HFFc6 (cell line): ENCODE measurements at regions not wholly inside any gene's neighbourhood (a gene's known extent, or its start where the extent isn't known, plus 50 kb on each side); places are given as distances from the start of the nearest gene placed in this dataset.

Experiments
- DNase-seq: peaks from one replicate; pipeline ENCODE4 v3.0.0-alpha.2; 2018
- H3K27ac Mint-ChIP-seq: 2 replicates; pipeline ENCODE4 v1.8.0; 2020; ENCODE audit warnings: mild to moderate bottlenecking, mixed read lengths
- H3K27me3 Mint-ChIP-seq: 2 replicates; pipeline ENCODE4 v1.8.0; 2021; ENCODE audit warnings: mild to moderate bottlenecking, moderate library complexity, mixed read lengths; ENCODE audit not compliant: insufficient read depth
- H3K36me3 Mint-ChIP-seq: 2 replicates; pipeline ENCODE4 v1.8.0; 2021; ENCODE audit warnings: low read depth, mixed read lengths
- H3K4me1 Mint-ChIP-seq: 2 replicates; pipeline ENCODE4 v1.8.0; 2020; ENCODE audit warnings: low read depth, mixed read lengths
- H3K4me3 Mint-ChIP-seq: 2 replicates; pipeline ENCODE4 v1.8.0; 2020; ENCODE audit warnings: mild to moderate bottlenecking, moderate library complexity, mixed read lengths
- H3K9me3 Mint-ChIP-seq: 2 replicates; pipeline ENCODE4 v1.8.0; 2020; ENCODE audit warnings: mild to moderate bottlenecking, mixed read lengths
- CTCF ChIP-seq: fragments of 200-600 bp; sonication (generic); IDR thresholded peaks from 2 replicates; pipeline ENCODE4 v1.5.0; 2021; ENCODE audit warnings: antibody characterized with exemption, mild to moderate bottlenecking

- DNase-seq, result peak; percentile 57
- Mint-ChIP-seq H3K27me3 (no peaks in the 10 kb centered on the region), H3K27ac (peak overlapping the region; percentile 56), H3K9me3 (0 out of 2 replicates have a peak, but pooled peaks cover 7% of the 10 kb centered on the region), H3K4me1 (peaks cover 56% of the 10 kb centered on the region), H3K36me3 (peaks cover 6% of the 10 kb centered on the region; the same call in 1 of the 2 replicates), H3K4me3 (no peak overlapping the region)
- no peak for TF ChIP-seq CTCF
Measured at GRCh38 chr2:150127995-150128394, 359.5 kb downstream of the RND3 start.

DNA sequence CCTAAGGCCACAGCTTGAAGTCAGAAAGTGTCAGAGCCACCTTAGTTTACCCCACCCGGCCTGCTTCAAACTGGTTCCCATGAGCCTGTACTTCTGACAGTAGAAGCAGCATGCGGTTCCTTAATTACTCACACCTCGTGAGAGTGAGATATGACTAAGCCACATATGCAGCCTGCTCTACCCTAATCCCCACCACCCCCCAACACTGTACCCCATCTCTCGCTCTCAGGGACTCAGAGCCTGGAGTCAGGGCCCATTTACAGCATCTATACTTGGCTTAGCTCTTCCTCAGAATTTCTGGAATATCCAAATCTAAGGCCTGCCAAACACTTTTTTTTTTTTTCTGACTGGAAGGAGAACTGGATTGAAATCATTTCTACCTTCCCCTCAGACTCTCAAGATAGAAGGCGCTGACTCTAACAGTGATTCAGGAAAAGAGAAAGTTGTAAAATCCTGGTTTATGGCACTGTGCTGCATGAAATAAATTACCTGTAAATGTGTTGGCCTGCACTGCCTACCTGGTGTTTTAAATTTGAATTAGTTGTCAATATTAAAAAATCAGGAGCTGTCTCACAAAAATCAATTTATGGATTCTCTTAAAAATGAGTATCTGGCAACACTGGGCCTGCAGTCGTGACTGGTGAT, 360.0 kb downstream of the RND3 start:
- H3K27ac Mint-ChIP-seq, result peak overlapping the region; percentile 56
- no peak for TF ChIP-seq CTCF
- H3K4me1 Mint-ChIP-seq, result peaks cover 61% of the 10 kb centered on the region
- H3K27me3 Mint-ChIP-seq, result no peaks in the 10 kb centered on the region
- no peak overlapping the region for H3K4me3 Mint-ChIP-seq
- 0 out of 2 replicates have a peak, but pooled peaks cover 7% of the 10 kb centered on the region for H3K9me3 Mint-ChIP-seq
- peaks cover 6% of the 10 kb centered on the region; the same call in 1 of the 2 replicates for H3K36me3 Mint-ChIP-seq
- DNase-seq, result no peak

- Mint-ChIP-seq H3K4me1 (peaks cover 68% of the 10 kb centered on the region), H3K36me3 (peaks cover 6% of the 10 kb centered on the region; the same call in 1 of the 2 replicates)
Measured at GRCh38 chr2:150126839-150127238, 360.6 kb downstream of the RND3 start.

DNA sequence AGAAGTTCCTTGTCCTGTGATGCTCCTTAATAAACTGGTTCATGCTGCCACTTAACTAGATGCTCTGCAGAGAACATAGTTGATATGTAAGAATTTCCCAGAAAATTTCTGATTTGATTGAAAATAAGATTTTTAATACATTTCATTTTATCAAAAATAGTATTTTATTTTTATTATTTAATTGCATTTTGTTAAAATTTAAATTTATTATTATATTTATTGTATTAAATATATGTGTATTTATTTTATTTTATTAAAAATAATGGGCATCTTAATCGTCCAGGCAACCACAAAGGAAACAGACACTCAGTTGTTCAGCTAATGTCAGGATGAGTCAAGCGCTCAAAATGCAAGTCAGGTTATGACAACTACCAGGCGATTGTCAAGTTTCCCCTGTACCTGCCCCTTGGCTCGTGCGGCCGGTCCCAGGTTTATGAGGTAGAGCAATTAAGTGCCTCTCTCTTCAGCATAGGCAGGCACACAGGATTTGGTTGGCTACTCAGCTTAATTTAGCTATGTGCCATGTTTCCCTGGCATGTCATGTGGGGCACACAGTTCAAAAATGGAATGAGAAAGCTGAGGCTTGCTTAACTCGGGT, 361.2 kb downstream of the RND3 start:
- peak overlapping the region; percentile 65 for H3K4me3 Mint-ChIP-seq
- H3K27ac Mint-ChIP-seq, result peak overlapping the region; percentile 90
- 0 out of 2 replicates have a peak, but pooled peaks cover 7% of the 10 kb centered on the region for H3K9me3 Mint-ChIP-seq
- H3K27me3 Mint-ChIP-seq, result no peaks in the 10 kb centered on the region
- peaks cover 6% of the 10 kb centered on the region; the same call in 1 of the 2 replicates for H3K36me3 Mint-ChIP-seq
- TF ChIP-seq CTCF, result no peak
- peaks cover 70% of the 10 kb centered on the region for H3K4me1 Mint-ChIP-seq
- peak; percentile 41 for DNase-seq

More at GRCh38 chr2:150126839-150127238, 360.6 kb downstream of the RND3 start:
- no peak for TF ChIP-seq CTCF
- DNase-seq, result no peak
- Mint-ChIP-seq H3K27me3 (no peaks in the 10 kb centered on the region), H3K27ac (peak overlapping the region; percentile 80), H3K4me3 (no peak overlapping the region), H3K9me3 (0 out of 2 replicates have a peak, but pooled peaks cover 7% of the 10 kb centered on the region)

DNA sequence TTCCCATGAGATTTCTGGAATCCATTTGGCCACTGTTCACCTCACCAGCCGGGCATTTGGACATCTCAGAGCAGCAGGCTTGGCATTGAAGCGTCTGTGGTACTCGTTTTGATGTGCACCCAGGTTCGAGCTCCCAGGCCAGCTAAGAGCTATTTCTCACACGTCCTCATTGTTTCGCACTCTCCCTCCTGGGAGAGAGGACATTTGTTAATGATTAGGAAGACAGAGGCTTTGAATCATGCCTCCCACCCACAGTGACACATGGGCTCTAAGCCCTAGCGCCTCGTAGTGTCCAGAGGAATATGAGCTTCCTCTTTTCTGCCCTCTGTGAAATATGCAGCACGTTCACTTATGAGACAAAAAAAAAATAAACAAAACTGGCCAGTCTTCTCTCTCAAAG, 361.8 kb downstream of the RND3 start:
- Mint-ChIP-seq H3K4me3 (peak overlapping the region; percentile 65), H3K9me3 (0 out of 2 replicates have a peak, but pooled peaks cover 7% of the 10 kb centered on the region), H3K27ac (peak overlapping the region; percentile 90), H3K36me3 (peaks cover 6% of the 10 kb centered on the region; the same call in 1 of the 2 replicates), H3K27me3 (no peaks in the 10 kb centered on the region), H3K4me1 (peaks cover 70% of the 10 kb centered on the region)
- DNase-seq, result peak; percentile 76
- peak; percentile 56 for TF ChIP-seq CTCF
